GM21576 (cell line): ENCODE measurements at regions not wholly inside any gene's neighbourhood (a gene's known extent, or its start where the extent isn't known, plus 50 kb on each side); places are given as distances from the start of the nearest gene placed in this dataset.

Source experiments
- ATAC-seq: cut with Tn5 transposase; IDR thresholded peaks from one replicate; pipeline ENCODE4 v1.9.1; 2021; ENCODE audit warnings: mild to moderate bottlenecking, moderate library complexity; ENCODE audit not compliant: unreplicated experiment

DNA sequence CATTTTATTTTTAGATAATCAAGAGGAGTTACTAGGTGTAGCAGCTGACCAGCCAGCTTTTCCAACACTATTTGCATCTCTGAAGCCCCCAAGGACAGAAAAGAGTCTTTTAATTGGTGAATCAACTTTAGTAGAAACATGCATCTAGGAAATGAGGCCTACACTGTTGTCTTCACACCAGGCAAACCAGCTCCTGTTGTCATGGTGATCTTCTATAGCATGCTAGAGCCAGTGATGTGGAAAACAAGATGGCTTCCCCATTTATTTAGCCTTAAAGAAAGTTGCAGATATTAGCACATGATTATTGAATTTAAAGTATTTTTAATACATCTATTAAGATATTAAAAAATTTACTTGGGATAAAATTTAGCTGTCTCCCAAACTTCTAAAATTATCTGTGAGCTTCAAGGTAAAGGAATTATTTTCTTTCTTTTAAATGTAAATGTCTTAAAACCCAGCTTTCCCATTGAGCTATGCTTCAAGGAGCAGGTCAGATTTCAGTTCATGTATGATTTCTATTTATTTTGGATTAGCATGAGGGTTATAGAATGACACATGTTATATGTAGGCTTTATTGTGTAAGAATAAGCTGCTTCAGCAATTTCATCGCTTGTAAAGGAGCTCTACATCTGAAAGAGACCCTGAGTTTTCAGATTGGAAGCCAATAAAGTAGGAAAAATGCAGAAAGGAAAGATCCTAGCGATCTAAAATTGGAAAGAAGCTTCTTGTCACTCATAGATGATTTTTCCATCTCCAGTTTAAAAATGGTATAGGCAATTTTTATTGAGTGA lies 564.9 kb upstream of the CITED2 start:
- no peak for ATAC-seq

DNA sequence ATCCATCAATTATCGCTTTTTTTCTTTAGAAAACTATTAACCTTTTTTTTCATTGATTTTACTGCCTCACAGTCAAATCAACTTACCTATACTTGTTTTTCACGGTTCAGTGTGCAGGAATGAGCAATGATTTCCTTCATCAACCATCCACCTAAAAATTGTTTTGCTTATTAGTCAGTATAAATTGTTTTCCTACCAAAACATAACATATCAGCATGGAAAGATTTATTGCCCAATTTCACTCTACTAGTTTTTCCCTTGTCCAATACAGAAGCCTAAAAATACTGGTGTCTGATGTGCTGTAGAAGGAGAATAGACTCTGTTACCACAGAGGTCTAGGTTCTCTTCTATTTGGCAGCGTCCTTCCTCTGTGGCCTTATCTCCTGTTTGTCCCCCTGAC lies 558.2 kb upstream of the CITED2 start:
- ATAC-seq: no peak

DNA sequence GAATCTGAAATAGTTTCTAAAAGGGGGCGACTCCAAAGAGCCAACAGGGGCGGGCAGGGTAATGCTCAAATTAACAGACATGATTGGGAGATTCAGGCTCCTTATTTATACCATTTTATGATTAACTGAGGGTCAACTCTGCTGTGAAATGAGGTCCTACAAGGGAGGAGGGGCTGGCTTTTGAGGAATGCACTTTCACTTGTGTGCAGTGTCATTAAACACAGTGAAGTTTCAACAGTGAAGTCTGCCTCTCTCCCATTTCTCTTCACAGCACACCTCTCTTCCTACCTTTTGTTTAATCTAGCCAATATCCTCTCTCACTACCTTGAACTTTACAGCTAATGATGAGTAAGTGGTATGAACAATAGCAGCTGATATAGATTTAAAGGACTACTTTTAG lies 557.3 kb upstream of the CITED2 start:
- ATAC-seq: no peak

DNA sequence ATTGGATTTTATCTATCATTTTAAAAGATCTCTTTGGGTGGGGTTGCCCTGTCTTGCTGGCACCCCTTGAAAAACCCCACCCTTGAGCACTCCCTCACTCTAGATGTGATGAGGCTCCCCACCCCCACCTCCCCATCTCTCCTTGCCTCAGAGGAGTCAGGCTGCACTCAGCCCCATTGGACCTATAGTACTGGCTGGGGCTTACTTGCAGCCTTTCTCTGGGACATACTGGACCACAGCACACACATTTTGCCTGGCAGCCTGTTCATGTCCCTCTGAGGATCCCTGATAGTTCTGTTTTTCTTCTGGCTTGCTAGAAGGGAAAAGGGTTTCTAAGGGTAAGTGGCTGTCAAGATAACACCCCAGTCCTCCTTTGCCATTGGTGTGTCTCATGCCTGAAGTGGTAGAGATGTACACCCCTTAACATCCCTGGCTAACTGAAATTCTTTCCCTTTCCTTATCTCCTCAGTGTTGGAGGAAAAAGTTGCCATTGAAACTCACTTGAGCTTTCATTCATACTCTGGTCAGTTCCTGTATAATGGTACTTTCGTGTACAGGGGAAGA lies 553.4 kb upstream of the CITED2 start:
- ATAC-seq: no peak

DNA sequence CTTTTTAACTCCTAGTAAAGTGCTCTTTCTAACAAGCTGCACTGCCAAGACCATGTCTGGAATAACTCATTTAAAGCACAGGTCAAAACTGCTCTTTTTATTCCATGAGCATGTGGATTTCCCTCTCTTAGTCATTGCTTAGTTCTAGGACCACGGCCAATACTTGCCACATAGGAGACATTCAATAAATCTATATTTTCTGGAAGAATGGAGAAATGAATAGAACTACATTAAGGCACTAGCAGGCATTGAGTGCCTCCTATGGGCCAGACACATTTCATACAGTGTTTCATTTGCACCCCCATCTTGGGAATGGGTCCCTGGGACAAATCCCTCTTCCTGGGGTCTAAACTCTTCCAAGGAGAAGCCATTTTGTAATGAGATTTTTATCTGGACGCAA lies 552.8 kb upstream of the CITED2 start:
- ATAC-seq: no peak

DNA sequence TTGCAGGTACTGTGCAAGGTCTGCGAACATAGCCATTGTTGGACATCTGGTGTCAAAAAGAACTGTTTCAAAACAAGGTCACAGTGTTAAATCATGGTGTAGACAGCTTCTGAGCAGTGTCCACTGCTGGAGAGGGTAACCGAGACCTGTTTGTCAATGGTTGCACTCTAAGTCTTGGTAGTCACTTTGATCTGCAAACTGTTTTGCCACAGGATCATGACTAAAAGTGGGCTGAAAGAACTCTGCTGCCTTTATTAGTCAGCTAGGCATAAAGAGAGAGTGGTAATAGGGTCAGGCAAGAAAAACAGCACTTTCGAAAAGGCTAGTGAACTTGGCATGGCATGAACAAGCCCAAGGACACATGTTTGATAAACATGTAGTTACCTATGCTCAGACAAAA lies 552.3 kb upstream of the CITED2 start:
- no peak for ATAC-seq

DNA sequence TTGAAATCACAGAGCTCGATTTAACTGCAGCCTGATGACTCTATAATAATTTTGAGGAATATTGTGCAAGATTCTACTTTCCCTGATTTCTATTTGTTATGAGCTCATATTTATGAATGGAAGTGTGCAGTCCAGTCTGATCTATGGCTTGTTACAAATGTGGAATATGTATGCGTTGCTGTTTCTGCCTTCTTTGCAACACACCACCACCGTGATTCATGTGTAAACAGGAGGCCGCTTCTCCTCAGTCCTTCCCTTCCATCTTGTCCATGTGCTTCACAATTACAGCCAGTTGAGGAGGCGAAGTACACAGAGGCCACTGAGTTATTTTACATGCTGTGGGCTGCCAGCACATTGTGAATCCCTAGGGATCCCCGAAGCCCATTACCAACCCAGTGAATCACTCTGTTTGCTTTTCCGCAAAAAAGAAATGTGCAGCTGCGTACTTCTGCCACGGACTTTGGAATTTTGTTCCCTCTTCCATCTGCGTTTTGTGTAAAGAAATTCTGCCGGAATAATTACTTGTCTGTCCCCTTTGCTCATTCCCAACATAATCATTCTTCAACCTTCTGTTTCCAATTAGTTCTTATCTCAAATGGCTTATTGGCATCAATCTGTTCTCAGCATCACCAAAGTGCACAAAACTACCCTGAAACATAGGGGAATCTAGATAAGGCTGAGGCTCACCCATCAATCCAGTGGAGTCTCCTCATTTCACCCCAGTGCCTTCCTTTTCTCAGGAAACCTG lies 551.6 kb upstream of the CITED2 start:
- no peak for ATAC-seq

DNA sequence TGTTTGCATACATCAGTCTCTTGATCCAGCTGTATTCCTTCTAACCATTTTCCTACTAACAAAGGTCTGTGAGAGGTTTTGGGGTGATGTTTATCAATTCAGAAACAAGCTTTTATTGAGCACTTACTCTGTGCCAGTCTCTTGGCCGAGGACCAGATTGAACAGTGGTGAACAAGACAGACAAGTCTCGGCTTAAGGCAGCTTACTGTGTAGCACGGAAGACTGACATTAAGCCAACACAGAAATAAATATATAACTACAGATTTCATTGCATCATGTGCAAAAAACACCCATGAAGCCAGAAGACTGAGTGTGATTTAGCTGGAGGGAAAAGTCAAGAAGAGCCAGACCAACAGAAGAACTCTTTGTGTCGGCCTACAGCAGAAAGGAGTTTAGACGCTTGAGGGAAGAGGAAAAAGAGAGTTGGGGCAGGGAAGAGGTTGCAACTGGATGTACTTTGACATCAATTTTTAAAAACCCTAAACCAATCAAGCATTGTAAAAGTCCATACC lies 549.6 kb upstream of the CITED2 start:
- ATAC-seq: no peak

DNA sequence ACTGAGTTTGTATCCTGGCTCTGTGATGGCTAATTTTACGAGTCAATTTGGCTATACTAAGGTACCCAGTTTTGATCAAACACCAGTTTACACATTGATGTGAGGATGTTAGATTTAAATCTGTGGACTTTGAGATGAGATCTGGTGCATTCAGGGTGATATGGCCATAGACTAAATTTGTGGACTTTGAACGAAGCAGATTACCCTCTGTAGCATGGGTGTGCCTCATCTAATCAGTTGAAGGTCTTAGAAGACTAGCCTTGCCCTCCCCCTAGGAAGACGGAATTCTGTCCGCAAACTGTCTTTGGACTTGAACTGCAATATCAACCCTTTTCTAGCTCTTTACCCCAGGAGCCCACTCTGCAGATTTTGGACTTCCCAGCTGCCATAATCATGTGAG lies 547.8 kb upstream of the CITED2 start:
- ATAC-seq: no peak

DNA sequence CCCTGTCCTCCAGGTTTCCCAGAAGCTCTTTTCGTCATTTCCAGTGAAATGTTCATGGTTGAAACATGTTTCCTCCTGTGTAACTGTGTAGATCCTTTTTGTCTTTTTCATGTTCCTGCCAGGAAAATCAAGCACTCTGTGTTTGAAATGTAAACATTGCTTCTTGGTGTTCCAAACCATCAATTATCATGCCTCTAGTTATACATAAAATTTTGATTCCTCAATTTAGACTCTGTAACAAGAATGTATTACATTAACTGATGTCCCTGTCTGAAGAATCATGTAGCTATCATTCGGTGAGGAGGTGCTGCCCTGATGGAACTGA lies 546.3 kb upstream of the CITED2 start:
- ATAC-seq: no peak

DNA sequence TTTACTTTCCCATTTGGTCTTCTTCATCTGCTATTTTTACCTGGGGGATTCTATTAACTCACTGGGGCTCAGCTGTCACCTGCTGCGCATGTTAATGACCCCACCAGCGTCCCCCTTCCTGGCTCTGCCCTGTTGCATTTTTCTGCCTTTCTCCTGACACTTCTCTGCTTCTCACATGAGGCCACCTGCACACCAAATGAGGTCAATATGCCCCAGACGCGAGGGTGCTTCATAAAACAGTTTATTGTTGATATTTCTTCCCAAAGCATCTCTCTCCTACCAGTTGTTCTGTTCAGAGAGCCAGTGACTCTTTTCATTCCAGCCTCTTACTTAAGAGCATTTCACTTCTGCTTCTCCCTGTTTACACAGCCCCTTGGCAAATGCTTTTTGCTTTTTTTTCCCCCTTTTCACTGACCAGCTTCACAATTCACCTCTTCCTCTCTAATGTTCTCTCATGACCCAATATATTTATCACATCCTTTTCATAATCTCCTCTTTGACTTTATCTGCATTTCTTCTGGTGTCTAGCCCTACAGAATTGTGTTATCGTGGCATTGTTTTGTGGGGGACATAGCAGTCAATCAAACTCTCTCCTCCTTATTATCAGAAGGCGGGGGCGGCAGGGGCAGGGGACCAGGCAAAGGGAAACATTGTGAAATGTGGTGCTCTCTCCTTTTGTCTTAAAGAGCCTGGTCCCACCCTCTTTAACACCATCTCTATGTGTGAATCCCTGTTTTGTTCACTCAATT lies 545.8 kb upstream of the CITED2 start:
- no peak for ATAC-seq

DNA sequence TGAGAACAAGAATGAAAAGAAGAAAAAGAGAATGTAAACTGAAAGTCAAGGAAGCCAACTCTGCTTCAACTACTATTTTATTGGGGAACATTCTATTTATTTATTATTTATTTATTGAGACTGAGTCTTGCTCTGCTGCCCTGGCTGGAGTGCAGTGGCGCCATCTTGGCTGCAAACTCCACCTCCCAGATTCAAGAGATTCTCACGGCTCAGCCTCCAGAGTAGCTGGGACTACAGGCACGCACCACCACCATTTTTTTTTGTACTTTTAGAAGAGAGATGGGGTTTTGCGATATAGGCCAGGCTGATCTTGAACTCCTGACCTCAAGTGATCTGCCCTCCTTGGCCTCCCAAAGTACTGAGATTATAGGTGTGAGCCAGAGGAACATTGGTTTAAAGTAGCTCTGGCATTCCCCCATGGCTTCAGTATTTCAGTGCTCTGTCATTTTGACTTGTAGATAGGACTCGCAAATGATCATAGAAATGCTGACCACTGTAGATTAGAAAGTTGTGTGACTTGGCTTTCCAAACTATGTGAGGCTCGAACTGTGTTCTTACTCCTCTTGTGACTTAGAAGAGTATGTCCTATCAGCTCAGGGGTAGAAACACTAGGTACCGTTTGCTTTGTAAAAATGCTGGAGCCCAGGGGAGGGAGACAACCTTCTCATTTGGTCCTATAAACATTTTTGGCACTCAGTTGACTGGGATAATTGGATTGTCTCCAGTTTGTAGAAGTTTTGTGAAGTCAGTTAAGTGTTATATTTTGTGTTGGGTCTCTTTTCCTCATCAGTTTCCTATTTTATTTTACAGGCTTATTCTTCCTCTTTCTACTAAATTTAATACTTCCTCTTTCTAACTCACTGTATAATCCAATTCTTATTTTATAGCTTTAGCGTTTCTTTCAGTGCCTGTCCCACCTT lies 544.9 kb upstream of the CITED2 start:
- ATAC-seq: no peak

DNA sequence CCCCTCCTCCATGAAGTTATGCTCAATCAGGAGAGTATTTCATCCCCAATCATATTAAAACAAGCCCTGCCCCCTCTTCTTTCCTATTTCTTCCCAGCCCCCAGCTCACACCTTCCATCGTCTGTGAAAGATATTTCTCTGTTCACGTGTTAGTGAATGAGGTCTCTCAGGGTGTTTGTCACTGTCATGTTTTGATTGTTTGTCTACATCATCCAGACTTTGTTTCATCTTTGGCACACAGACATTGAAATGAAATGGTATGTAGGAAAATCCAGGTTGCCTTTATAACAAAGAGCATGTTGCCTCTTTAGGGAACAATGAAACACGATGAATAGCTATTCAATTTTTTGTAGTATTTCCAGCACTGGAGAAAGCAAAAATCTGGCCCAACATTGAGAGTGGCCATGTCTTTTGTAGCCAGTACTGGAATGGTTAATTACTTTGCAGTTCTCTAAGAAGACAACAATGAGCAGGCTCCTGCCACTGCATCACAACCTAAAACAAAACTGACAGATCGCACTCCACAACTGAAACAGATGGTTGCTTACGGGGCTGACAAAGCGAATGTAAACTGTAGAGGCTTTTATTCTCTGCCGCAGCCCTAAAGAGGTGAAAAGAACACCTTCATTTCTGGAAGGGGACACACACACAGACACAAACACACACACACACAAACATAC lies 543.6 kb upstream of the CITED2 start:
- no peak for ATAC-seq

DNA sequence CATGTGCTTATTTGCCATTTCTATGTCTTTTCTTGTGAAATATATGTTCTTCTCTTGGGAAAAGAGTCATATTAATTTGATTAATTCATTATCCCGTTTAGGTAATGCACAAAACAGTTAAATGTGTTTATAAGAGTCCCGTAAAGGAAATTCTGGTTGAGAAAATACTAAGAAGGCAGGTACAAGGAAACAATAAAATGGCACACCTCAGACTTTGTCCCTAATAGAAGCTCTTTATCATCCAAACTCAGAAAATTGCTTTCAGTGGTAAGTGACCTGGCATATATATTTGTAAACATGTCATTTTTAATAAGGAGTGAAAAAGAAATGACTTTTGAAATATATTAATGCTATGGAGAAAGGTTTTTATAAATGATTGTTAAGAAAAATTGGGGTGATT lies 540.5 kb upstream of the CITED2 start:
- ATAC-seq: no peak

DNA sequence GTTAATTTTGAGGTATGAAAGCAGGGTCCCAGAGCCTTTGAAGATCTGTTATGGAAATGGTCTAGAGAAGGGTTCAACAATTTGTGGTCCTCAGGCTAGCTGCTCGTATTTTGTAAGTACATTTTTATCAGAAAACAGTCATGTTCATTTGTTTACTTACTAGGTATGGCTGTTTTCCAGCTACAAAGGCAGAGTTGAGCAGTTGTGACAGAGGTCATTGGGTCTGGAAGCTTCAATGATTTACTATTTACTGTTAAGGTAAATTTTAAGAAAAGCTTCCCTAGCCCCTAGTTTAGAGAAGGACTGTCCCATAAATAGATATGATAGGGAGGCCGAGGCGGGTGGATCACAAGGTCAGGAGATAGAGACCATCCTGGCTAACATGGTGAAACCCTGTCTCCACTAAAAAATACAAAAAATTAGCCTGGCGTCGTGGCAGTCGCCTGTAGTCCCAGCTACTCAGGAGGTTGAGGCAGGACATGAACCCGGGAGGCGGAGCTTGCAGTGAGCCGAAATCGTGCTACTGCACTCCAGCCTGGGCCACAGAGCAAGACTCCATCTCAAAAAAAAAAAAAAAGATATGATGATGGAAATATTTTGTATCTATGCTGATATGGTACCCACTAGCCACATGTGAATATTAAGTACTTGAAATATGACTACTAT lies 538.4 kb upstream of the CITED2 start:
- no peak for ATAC-seq

DNA sequence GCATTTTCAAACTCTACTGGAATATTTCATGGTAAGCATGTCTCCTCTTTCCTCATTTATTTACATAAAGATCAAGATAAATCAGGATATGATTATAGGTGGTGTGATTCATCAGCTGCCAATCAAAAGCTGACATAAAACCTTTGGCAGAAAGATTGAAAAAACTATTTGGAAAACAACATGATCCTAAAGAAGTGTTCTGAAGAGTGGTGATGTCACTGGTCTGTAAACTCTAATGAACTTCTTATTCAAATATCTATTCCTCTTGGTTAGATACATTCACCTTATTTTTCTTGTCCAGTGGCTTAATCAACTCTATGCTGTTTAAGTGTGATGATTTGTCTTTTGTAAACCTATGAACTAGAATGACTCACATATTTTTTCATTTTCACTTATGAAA lies 535.5 kb upstream of the CITED2 start:
- ATAC-seq: no peak

DNA sequence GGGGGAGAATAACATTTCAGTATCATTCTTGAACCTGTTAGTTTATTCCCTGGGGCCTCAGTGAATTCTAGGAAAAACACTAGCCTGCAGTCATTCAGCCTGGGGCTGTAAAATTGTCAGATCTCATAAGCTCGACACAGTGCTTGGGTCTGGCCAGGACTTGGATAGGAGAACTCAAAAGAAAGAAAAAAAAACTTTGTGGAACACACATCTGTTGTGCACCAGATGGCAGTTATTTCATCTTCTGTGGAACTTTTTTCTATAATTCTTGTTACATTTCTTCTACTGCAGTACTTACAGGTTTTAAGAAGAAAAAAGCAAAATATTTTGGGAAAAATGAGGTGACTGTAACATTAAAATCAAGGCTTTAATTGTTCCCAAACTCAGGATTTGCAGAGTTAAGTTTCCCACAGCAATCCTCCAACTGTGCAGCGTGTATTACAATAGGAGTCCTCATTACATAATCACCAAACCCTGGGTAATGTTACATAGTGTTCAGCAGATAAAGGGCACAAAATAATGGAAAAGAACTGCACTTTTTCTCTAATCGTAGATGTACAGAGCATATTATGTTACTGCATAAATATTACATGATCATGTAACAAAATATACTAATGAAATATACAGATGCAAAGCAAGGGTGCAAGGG lies 531.1 kb upstream of the CITED2 start:
- no peak for ATAC-seq

DNA sequence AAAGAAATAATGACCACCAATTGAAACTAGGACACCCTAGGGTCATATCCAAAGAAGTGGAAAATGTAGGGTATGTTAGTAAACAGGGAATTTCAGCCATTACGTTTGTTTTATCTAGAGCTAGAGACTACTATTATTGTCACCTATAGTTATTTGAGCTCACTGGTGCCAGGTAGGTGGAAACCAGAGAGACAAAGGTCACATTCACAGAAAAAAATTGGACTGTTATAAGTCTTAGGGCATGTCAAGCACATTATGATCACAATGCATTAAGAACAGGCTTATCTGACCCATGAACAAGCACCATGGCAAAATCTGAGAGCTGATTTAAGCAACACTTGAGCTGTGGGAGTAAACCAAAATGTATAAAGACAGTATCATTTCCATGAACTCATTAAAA lies 530.1 kb upstream of the CITED2 start:
- no peak for ATAC-seq

DNA sequence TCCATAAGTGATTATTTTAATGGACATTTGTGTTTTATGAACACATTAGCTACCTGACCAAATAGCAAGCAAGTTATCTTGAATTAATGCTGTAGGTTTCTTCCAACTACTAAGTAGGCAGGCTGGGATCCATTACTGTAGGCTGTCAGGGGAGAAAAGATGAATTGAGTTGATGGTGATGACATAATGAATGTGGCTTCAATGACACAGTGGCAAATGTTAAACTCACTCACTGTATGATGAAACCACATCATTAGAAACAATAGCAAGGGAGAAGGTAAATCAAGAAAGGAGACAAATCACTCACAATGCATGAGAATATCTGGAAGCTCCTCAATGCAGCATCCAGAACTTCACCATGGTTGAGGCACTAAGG lies 529.7 kb upstream of the CITED2 start:
- no peak for ATAC-seq
